GM12891 (cell line): ENCODE measurements at regions not wholly inside any gene's neighbourhood (a gene's known extent, or its start where the extent isn't known, plus 50 kb on each side); places are given as distances from the start of the nearest gene placed in this dataset.
"Not testable (repeated sequence)": the region's sequence is repeated elsewhere in the genome, so short reads cannot be mapped to it uniquely, and the experiment has no call there.

Experiments
- DNase-seq: peaks from one replicate; pipeline ENCODE4 v3.0.0; 2011; ENCODE audit warnings: low spot score; ENCODE audit not compliant: insufficient read length
- FAIRE-seq: peaks from 2 replicates; lab custom pipeline; 2011; peaks lifted over from hg19 to GRCh38; lab: Jason Lieb, UNC
- PAX5 ChIP-seq: IDR thresholded peaks from 2 replicates; pipeline ENCODE4 v1.6.1; 2011; ENCODE audit warnings: low read length, moderate library complexity, mild to moderate bottlenecking; ENCODE audit not compliant: insufficient read depth, severe bottlenecking
- POLR2A ChIP-seq: IDR thresholded peaks from 2 replicates; pipeline ENCODE4 v1.6.1; 2011; ENCODE audit warnings: low read depth, low read length, control low read depth
- POLR2AphosphoS5 ChIP-seq: IDR thresholded peaks from 2 replicates; pipeline ENCODE4 v1.6.1; 2011; ENCODE audit warnings: low read depth, low read length, control low read depth
- POU2F2 ChIP-seq: IDR thresholded peaks from 2 replicates; pipeline ENCODE4 v1.6.1; 2011; ENCODE audit warnings: low read depth, mild to moderate bottlenecking, control low read depth, low read length, moderate library complexity
- SPI1 ChIP-seq: IDR thresholded peaks from 2 replicates; pipeline ENCODE4 v1.6.1; 2011; ENCODE audit warnings: low read depth, low read length, control low read depth
- TAF1 ChIP-seq: IDR thresholded peaks from 2 replicates; pipeline ENCODE4 v1.6.1; 2011; ENCODE audit warnings: low read depth, low read length, control low read depth

DNA sequence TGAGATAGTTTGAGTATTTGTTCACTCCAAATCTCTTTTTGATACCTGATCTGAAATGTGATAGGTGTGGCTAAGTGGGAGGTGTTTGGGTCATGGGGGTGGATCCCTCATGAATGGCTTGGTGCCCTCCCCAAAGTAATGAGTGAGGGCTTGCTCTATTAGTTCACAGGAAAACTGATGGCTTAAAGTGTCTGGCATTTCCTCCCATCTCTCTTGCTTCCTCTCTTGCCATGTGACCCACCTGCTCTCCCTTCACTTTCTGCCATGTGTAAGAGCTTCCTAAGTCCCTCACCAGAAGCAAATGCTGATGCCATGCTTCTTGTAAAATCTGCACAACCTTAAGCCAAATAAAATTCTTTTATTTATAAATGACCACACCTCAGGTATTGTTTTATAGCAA lies 61.1 kb downstream of the MAD2L1 start:
- FAIRE-seq = no peak
- no peak for DNase-seq
- no peak for TF ChIP-seq POU2F2
- TF ChIP-seq POLR2A = no peak
- no peak for TF ChIP-seq PAX5
- TF ChIP-seq SPI1 = no peak
- no peak for TF ChIP-seq POLR2AphosphoS5
- TF ChIP-seq TAF1 = no peak

DNA sequence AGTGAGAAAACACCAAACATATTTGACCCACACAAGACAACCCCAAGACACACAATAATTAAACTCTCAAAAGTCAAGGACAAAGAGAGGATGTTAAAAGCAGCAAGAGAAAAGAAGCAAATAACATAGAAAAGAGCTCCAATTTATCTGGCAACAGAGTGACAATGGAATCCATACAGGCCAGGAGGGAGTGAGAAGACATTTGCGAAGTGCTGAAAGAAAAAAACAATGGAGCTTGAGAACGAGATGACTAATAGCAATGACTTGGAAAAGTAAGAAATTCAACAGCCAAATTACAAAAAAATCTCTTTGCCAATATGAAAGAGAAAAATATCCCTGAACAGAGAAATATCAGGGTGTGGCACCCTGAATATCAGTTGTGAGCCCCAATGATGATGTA lies 61.6 kb downstream of the MAD2L1 start:
- no peak for FAIRE-seq

DNA sequence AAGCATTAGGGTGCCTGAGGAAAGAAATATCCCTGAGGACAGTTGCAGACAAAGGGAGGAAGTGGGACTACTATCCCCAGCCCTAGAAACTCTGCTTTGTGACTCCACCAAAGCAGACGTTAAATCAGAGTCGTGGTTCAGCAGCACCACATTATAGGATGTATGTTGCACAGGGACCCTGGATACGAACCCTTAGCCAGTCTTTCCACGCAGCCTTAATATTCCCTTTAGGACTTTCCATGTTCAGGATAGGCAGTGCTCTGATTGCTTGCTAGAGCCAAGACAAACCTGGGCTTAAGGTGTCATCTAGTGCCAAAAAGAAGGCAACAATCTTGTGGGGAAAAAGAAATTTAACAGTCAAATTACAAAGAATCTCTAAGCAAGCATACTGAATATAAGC lies 62.6 kb downstream of the MAD2L1 start:
- no peak for DNase-seq
- TF ChIP-seq POLR2AphosphoS5 (no peak), SPI1 (no peak), POLR2A (no peak), PAX5 (no peak), TAF1 (no peak), POU2F2 (no peak)
- no peak for FAIRE-seq

More for the DNA sequence above, 61.6 kb downstream of the MAD2L1 start:
- TF ChIP-seq SPI1 = no peak
- no peak for TF ChIP-seq POLR2A
- no peak for TF ChIP-seq POU2F2
- TF ChIP-seq PAX5 = no peak
- TF ChIP-seq POLR2AphosphoS5 = no peak
- TF ChIP-seq TAF1 = no peak
- no peak for DNase-seq

- FAIRE-seq (no peak), DNase-seq (no peak)
- TF ChIP-seq POLR2AphosphoS5 (no peak), POLR2A (no peak), SPI1 (no peak), POU2F2 (no peak), TAF1 (no peak), PAX5 (no peak)
Observed at GRCh38 chr4:120003193-120003592, 63.5 kb downstream of the MAD2L1 start.

GRCh38 chr4:120001850-120002249 lies 64.8 kb downstream of the MAD2L1 start:
- TF ChIP-seq TAF1 = no peak
- no peak for TF ChIP-seq SPI1
- TF ChIP-seq POU2F2 = no peak
- TF ChIP-seq PAX5 = no peak
- TF ChIP-seq POLR2AphosphoS5 = no peak
- no peak for TF ChIP-seq POLR2A
- DNase-seq = no peak
- no peak for FAIRE-seq

GRCh38 chr4:120000591-120001296 lies 65.9 kb downstream of the MAD2L1 start:
- DNase-seq (no peak), FAIRE-seq (no peak)
- TF ChIP-seq PAX5 (no peak), TAF1 (no peak), POLR2AphosphoS5 (no peak)

GRCh38 chr4:119996024-119996423 lies 70.6 kb downstream of the MAD2L1 start:
- not testable (repeated sequence) for DNase-seq, FAIRE-seq

GRCh38 chr4:119984996-119985395 lies 81.7 kb downstream of the MAD2L1 start:
- TF ChIP-seq TAF1 (no peak), POLR2A (no peak), PAX5 (no peak), POLR2AphosphoS5 (no peak), POU2F2 (no peak), SPI1 (no peak)
- no peak for FAIRE-seq
- no peak for DNase-seq

GRCh38 chr4:119982756-119983155 lies 83.9 kb downstream of the MAD2L1 start:
- no peak for TF ChIP-seq PAX5
- TF ChIP-seq SPI1 = no peak
- no peak for TF ChIP-seq TAF1
- TF ChIP-seq POU2F2 = no peak
- TF ChIP-seq POLR2A = no peak
- no peak for TF ChIP-seq POLR2AphosphoS5

GRCh38 chr4:119980456-119980855 lies 86.2 kb downstream of the MAD2L1 start:
- FAIRE-seq (no peak), DNase-seq (no peak)
- no peak for TF ChIP-seq TAF1
- TF ChIP-seq POU2F2 = no peak
- no peak for TF ChIP-seq POLR2AphosphoS5
- TF ChIP-seq PAX5 = no peak
- TF ChIP-seq POLR2A = no peak
- TF ChIP-seq SPI1 = no peak

More at GRCh38 chr4:119982756-119983155, 83.9 kb downstream of the MAD2L1 start:
- DNase-seq = no peak
- FAIRE-seq = no peak
